Fibroblast of pulmonary artery (primary cell): ENCODE measurements at regions not wholly inside any gene's neighbourhood (a gene's known extent, or its start where the extent isn't known, plus 50 kb on each side); places are given as distances from the start of the nearest gene placed in this dataset.

Experiments used
- DNase-seq: peaks from one replicate; pipeline ENCODE4 v3.0.0-alpha.2; 2010; ENCODE audit warnings: low read depth
- H3K4me3 ChIP-seq: replicated peaks from 2 replicates; pipeline ENCODE4 v1.5.1; 2011; ENCODE audit warnings: low read depth, mild to moderate bottlenecking, control low read depth, low read length, moderate library complexity
- TF ChIP-seq, protein P1 (sequence below): IDR thresholded peaks from 2 replicates; pipeline ENCODE4 v1.5.1; 2011; ENCODE audit warnings: mild to moderate bottlenecking, control low read depth, low read length, inconsistent platforms; ENCODE audit errors: missing control alignments

GRCh38 chr11:32331098-32331497 is 104.2 kb downstream of the WT1 start:
- TF ChIP-seq, protein P1, sequence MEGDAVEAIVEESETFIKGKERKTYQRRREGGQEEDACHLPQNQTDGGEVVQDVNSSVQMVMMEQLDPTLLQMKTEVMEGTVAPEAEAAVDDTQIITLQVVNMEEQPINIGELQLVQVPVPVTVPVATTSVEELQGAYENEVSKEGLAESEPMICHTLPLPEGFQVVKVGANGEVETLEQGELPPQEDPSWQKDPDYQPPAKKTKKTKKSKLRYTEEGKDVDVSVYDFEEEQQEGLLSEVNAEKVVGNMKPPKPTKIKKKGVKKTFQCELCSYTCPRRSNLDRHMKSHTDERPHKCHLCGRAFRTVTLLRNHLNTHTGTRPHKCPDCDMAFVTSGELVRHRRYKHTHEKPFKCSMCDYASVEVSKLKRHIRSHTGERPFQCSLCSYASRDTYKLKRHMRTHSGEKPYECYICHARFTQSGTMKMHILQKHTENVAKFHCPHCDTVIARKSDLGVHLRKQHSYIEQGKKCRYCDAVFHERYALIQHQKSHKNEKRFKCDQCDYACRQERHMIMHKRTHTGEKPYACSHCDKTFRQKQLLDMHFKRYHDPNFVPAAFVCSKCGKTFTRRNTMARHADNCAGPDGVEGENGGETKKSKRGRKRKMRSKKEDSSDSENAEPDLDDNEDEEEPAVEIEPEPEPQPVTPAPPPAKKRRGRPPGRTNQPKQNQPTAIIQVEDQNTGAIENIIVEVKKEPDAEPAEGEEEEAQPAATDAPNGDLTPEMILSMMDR = no peak
- peak; percentile 50 for DNase-seq
- H3K4me3 ChIP-seq = no peak overlapping the region

- DNase-seq = no peak
- TF ChIP-seq, protein P1 = no peak
- H3K4me3 ChIP-seq = no peak overlapping the region
These were observed 103.5 kb downstream of the WT1 start for GRCh38 chr11:32331792-32332191.

- TF ChIP-seq, protein P1 = no peak
- no peak for DNase-seq
- H3K4me3 ChIP-seq = no peak overlapping the region
These were observed 102.4 kb downstream of the WT1 start for GRCh38 chr11:32332990-32333319.

- TF ChIP-seq, protein P1 = peak; percentile 28
- DNase-seq = peak; percentile 42
- H3K4me3 ChIP-seq = peak overlapping the region; percentile 22
These were observed 101.9 kb downstream of the WT1 start for GRCh38 chr11:32333320-32333991.

GRCh38 chr11:32334822-32335221 is 100.5 kb downstream of the WT1 start:
- no peak overlapping the region for H3K4me3 ChIP-seq
- TF ChIP-seq, protein P1 = peak; percentile 17
- no peak for DNase-seq
